GM19035 (cell line): ENCODE measurements at regions not wholly inside any gene's neighbourhood (a gene's known extent, or its start where the extent isn't known, plus 50 kb on each side); places are given as distances from the start of the nearest gene placed in this dataset.

Experiments used
- ATAC-seq: cut with Tn5 transposase; IDR thresholded peaks from one replicate; pipeline ENCODE4 v1.9.1; 2021; ENCODE audit not compliant: unreplicated experiment

DNA sequence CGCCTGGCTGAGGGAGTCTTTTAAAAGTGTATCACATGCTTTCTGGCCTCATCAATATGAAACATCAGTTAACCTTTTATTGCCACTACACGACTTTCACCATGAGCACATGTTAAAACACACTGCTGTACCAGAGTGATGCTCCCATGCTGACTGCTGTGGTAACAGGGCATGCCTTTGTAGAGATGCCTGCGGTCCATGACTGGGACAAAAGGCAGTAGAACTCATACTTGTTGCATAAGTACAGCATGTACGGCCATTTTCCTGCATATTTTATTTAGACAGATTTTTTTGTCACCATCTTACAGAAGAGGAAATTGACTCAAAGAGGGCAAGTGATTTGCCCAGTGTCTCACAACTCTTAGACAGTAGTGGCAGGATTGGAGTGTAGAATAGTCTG is 105.7 kb upstream of the ADAMTSL1 start:
- no peak for ATAC-seq

DNA sequence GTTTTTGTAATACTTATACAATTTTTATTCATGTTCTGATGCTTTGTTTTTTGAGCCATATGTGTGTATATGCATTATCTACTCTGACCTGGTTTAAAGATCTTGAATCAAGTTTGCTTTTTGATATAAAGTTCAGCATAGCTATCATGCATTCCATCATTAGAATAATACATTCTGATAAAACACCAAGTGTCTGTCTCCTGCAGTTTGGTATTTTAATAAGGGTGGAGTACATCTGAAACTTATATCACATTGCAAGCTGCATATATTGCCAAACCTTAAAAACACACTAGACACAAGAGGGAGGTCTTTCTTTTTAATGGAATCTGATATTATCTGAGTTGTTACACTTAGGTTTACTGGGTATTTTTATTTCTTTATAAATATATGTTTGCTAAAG is 102.8 kb upstream of the ADAMTSL1 start:
- ATAC-seq = no peak

GRCh38 chr9:18371621-18372020 is 102.3 kb upstream of the ADAMTSL1 start:
- no peak for ATAC-seq

DNA sequence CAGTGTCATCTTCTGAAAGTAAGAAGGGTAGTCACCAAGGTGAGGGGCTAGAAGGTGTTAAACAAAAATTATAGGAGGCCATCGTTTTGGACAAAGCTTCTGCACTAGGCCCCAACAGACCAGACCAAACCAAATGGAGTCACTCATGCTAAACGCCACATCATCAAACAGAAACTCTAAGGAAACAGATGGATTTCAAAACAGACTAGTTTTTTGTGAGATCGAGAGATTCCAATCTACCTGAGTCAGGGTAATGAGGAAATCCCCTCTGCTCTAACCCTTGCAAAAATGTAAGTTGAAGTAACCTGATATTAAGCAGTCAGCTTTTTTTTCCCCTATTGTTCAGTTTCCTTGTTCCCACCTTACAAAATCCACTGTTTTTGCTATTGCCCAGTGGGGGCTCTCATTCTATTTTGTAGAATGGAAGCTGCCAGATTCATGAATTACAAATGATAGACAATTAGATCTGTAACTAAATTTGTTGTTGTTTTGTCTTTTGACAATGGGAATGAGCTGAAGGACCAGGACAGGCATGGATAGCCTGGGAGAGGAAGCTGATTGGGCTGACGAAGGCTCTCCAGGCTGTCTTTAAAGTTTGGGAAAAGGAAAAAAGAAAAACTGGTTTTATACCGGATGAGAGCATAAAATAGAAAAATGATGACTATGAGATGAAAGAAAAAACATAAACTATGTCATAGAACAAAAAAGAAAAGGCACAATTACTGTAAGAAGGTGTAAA is 94.7 kb upstream of the ADAMTSL1 start:
- ATAC-seq = no peak

DNA sequence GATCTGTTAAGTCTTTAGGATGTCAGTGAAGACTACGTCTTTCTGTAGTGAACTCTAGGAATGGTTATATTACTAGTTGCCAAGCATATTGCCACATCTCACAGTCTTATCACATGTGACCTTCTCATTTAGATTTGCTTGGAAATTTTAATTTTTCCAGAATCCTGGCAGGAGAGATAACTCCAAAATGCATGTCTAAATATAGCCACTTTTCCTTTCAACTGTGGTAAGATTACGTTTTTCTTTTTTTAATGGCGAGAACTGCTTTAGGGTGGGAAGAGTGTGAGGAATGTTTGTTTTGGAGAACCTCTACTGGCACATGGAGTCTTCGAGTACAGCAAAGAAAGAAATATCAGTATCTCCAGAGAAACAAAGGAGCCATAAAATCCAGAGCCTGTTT is 91.7 kb upstream of the ADAMTSL1 start:
- ATAC-seq = no peak

- ATAC-seq = no peak
These were observed 89.9 kb upstream of the ADAMTSL1 start for GRCh38 chr9:18384066-18384465.

GRCh38 chr9:18385696-18386490 is 88.1 kb upstream of the ADAMTSL1 start:
- ATAC-seq = no peak

DNA sequence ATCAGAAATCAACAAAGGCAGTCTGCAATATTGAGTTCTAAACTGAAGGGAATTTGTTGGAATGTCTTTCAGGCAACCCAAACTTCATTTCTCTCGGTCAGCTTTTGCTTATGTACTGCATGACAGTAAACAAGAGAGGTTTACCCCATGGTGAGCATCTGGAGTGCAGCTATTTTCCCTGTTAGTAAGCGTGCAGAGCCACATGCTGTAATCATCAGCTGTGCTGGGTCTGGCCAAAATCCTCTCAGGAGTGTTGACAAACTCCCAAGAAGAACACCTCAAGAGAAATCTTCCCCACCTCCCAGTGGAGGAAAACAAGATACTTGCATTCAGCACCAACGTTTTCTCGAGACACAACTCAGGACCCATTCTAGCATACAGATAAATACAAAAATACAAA is 83.6 kb upstream of the ADAMTSL1 start:
- no peak for ATAC-seq

GRCh38 chr9:18393340-18394130 is 80.4 kb upstream of the ADAMTSL1 start:
- ATAC-seq = no peak

GRCh38 chr9:18394847-18395351 is 79.1 kb upstream of the ADAMTSL1 start:
- ATAC-seq = no peak

DNA sequence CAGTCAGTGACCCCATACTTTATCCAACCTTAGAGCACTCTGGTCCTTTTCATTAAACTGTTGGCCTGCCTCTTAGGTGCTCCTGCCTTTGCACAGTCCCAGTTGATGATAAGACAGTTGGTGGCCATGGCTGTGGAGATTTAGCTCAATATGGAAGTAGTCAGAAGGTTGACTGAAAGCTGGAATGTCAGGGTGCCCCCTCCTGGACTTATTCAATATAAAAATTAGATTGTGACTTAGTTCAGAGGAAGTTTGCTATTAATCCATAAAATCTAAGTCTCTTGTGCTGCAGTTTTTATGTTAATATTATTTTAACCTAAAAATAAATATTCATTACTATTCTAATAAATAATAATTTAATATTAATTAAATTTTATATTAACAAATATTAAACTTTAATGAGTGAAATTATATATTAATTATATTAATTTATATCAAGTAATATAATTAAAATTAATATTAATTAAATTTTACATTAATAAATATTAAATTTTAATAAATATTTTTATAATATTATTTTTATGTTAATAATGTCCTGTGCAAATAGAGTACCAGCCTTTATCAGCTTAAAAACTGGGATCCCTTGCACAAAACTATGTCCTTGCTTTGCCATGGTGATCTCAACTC is 77.7 kb upstream of the ADAMTSL1 start:
- no peak for ATAC-seq

DNA sequence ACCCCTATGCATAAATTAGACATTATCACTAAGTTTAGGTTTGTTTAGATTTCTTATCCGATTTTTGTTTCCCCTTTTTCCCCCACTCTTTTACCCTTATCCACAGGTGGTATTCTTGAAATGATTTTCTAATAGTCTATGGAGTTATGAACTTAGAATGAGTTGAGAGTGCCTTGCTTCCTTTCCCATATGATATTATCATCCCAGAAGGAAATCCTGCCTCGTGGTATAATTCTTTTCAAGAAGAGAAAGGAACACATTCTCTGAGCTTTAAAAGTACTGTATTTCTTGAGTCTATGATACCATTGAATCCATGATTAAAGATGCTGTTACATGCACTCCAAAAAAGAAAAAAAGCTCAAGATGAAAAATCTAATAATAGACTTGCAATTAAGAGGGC is 76.9 kb upstream of the ADAMTSL1 start:
- no peak for ATAC-seq

DNA sequence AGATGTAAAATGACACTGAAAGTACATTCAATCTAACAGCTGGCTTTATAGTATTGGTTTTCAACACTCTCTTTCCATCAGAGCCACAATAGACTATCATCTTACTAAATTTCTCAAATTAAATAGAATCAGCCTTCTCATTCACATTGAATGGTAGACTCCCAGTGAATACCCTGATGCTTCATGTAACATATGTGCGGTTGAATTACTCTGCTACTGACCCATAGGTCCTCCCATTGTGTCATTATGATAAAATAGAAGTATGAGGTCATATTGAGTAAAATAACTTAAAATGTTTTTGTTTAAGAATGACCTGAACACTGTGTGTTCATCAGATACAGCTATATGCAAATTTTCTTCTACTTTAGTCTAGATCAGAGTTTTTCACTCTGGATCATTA is 75.9 kb upstream of the ADAMTSL1 start:
- ATAC-seq = no peak

GRCh38 chr9:18404434-18405029 is 69.4 kb upstream of the ADAMTSL1 start:
- ATAC-seq = no peak

GRCh38 chr9:18405240-18405639 is 68.7 kb upstream of the ADAMTSL1 start:
- no peak for ATAC-seq

DNA sequence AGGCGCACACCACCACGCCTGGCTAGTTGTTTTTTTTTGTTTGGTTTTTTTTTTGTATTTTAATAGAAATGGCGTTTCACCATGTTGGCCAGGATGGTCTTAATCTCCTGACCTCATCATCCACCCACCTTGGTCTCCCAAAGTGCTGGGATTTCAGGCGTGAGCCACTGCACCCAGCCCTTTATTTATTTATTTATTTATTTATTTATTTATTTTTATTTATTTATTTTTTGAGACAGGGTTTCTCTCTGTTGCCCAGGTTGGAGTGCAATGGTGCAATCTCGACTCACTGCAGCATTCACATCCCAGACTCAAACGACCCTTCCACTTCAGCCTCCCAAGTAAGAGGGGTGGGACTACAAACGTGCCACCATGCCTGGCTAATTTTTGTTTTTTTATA is 63.0 kb upstream of the ADAMTSL1 start:
- ATAC-seq = no peak

DNA sequence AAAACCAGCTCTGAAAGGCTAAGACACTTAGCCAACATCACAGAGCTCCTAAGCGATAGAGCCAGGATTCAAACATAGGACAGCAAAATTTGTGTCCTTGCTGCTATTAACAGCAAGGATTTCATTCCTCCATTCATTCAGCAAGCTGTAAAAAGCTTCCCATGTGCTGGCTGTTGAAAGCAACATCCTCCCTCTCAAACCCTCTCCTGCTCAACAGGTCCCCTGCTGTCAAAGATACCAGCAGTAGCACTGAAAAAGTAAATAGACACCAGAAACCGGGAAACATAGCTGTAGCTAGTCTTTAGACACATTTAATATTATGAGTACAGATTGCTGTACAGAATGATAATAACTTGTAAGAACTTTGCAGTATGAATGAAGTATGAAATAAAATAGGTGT is 52.6 kb upstream of the ADAMTSL1 start:
- ATAC-seq = no peak

DNA sequence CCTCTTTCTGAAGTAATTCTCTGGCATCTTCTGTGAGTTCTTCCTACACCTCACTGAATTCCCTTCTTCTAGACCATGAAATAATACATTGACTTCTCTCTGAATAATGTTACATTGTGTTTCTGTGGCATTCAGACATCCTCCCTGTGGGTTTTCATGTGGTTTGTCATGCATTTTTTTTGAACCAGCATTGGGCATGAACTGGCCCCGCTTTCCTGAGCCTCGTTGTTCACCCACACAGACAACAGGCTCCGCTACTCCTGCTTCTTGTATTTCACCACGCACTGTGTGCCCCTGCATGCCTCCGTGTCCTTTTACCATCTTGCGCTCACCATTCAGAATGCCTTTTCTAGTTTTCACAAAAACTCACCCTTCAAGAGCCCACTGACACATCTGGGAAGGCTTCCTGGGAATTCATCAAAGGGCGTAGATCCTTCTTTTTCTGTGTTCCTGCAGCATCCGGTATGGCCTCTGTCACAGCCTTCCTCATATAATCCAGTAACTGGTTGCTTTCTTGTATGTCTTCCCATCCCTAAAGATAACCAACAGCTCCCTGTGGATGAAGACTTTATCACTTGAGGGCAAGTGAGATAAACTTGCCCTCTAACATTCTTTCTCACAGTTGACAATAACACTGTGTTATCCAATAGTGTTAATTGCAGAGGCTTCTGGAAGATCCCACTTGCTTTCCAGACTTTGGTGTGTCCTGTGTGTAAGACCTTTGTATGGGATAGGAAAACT is 51.5 kb upstream of the ADAMTSL1 start:
- no peak for ATAC-seq

DNA sequence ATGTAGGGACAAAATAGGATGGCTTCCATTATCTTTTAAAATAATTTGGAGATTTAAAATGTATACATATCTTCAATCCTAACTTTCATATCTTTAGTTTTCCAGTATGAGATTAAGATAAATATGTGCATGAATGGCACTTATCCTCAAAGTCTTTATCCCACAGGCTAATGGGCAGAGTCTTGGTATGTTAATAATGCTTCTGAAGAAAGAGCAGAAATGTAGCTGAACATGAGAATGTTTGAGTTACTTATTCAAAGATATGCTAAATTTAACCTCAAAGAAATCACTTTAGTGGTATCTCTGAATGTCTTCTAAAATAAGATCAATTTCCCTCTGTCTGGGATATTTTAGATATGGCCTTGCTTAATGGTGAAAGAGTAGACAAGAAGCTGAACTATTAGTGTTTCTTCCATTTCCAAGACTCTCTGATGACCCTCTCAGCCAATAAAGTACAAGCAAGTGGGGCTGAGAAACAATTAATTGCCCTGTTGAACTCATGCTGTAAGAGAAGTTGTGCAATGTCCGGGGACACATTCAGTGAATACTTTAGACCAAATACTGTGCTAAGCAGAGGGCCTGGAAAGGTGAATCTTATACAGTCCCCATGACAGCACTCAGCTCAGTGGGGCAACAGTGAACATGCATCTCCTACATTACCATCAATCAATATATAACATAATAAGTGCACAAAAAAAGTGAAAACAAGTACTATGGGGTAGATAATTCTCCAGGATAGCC is 50.0 kb upstream of the ADAMTSL1 start:
- ATAC-seq = no peak
